Limb (tissue), 2 donors: ENCODE measurements at regions not wholly inside any gene's neighbourhood (a gene's known extent, or its start where the extent isn't known, plus 50 kb on each side); places are given as distances from the start of the nearest gene placed in this dataset.

Experiments used
- DNase-seq, 2 donors: peaks; one replicate each; pipeline ENCODE4 v3.0.0-alpha.2; 2016; ENCODE audit errors: extremely low spot score in 2 of 2

DNA sequence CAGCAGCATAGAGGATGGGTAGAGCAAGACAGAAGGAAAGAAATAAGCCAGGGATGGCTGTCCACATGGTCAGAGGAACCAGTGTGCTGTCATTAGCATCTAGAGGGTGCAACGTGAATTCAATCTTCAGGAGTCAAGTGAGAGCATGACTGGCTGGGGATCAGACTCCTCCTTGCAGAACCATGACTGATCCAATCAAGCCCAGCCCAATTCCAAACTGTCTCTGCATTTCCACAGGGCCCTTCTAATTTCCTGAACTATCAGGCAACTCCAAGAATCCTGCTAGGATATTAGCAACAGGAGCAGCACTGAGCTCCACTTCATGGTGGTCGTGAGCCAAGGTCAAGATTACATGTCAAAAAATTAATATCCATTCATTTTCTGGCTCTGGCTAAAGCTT lies 166.8 kb upstream of the CAMK1G start:
- no peak for DNase-seq

DNA sequence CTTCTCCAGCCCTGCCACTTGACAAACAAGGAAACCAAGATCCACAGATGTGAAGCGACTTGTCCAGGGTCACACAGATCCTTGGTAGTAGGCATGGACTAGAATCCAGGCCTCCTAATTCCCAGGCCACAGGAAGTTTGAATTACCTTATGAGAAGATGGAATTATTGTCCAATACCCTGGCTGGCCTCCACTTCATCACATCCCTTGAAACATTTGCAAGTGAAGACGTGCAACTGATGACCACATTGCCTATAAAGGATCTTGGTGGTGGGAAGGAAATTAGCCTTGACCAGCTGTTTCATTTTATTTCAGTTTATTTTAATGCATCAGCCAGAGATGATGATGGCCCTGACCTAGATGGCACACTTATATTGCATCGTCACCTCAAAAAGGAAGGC lies 165.8 kb upstream of the CAMK1G start:
- DNase-seq = no peak

DNA sequence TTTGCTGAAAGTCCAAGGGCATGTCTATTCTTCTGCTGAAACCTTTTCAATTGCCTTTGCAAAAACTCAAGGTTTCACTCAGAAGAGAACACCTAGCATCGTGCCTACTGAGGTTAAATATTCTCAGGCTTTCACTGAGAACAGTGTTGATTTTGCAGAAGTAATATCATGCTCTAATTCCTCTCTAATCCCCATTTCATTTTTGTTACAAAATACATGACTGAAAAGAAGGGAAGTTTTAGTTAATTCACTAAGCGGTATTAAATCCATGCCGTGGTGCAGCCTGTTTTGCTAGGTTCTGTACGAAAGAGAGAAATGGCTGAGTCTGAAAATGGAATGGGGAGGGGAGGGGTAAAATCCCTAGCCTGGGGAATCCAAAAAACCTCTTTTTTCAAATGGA lies 163.2 kb upstream of the CAMK1G start:
- DNase-seq = no peak

GRCh38 chr1:209421186-209421585 lies 162.3 kb upstream of the CAMK1G start:
- no peak for DNase-seq

DNA sequence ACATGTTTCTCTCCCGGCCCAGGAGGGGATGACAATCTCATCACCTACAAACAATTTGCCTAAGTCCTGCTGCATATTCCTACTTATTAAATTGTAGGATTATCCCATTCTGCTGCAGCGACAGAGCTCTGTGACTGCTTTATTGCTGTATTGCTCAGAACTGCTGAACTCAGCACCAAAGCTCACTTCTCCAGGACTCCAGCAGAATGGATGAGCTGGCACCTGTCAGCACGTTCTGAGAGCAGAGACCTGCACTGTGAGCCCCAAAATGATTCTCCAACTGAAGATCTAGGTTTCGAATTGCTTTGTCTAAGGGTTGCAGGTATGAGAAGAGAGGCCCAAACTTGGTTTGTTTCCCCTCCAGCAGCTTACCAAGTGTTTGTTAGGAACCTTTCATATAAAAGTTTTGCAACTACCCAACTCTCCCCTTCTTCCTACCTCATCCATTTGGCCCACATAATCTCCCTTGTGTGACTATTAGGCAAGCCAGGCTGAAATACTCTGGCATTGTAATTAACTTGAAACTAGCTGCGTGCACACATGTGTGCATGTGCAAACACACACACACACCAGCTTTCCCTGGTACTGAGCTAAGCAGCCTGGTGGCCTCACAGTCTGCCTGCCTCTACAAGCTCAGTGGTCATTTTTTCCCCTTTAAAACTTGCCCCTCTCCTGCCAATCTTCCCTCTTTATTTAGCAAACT lies 161.4 kb upstream of the CAMK1G start:
- DNase-seq = no peak

GRCh38 chr1:209425959-209426358 lies 157.6 kb upstream of the CAMK1G start:
- no peak for DNase-seq

DNA sequence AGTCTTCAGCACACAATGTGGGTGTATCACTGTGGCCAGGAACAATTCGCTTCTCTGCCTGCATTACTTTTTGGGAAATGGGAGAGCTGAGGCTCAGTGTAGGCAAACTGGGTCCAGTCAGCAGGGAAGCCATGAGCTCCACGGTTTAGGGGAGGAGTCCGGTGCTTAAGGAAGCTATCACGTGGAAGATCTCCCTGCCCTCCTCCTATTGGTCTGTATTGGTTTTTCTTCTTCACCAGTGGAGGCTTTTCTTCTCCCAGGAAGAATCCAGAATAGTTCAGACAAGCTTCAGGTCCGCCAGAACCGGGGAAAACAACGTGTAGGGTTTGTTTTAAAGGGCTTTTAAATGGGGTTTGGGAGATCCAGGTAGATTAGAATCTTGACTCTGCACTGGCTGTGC lies 156.2 kb upstream of the CAMK1G start:
- no peak for DNase-seq

- DNase-seq = no peak
Observed at GRCh38 chr1:209427811-209428210, 155.7 kb upstream of the CAMK1G start.

- DNase-seq = no peak
Observed at GRCh38 chr1:209428241-209428921, 155.1 kb upstream of the CAMK1G start.

- DNase-seq = no peak
Observed at GRCh38 chr1:209429611-209430010, 153.9 kb upstream of the CAMK1G start.

GRCh38 chr1:209430107-209430506 lies 153.4 kb upstream of the CAMK1G start:
- no peak for DNase-seq

DNA sequence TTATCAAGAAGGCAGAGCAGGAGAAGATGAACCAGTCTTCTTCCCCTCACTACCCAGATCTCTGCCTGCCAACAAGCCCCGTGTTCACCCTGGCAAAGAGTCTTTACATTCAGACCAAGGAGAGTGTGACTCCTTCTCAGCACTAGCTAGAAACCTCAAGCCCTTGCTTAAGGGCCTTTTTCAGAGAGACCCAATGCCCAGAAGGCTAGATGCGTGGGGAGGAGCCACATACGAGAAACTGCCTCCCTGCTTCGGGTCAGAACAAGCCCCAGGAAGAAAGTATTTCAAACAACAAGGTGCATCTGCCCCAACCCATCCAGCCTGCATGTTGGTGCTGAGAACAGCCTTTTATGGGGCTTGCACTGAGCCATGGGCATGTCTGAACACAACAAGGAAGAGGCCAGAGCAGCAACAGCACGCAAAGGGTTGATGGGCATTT lies 152.7 kb upstream of the CAMK1G start:
- DNase-seq = no peak

DNA sequence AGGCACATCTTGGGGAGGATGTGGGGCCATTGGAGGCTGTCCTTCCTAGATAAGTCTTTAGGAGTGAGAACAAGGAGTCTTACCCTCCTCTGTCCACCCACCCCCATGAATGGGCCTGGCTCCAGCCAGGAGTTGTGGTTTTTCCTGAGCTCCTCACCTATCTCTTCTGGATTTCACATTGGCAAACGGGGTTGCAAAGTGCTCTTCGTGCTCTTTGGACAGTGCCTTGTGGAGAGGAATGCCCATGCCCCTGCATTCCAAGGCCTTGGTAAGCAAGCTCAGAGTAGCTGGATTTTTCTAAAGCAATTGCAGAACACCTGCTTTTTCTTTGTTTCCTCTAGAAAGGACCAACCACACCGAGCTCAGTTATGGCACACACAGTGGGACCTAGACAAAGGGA lies 152.1 kb upstream of the CAMK1G start:
- DNase-seq = no peak

- no peak for DNase-seq
Observed at GRCh38 chr1:209431813-209432442, 151.6 kb upstream of the CAMK1G start.

DNA sequence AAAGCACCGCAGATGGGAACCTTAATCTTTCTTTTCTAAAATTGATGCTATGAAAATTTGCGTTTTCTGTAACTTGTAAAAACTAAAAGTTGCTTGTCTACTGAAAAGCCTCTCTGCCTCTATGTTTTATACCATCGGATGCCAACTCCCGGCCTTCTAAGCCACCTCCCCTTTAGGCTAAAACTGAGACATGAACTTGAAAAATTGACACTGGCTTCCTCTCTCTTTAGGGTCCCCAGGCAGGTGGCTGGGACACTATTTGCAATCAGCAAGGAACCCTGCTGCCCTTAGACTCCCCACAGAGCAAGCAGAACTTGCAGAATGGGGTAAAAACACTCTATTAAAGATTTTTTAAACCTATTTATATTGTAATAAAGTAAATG lies 151.1 kb upstream of the CAMK1G start:
- DNase-seq = no peak

GRCh38 chr1:209433649-209434031 lies 149.9 kb upstream of the CAMK1G start:
- DNase-seq = no peak

GRCh38 chr1:209434066-209434465 lies 149.4 kb upstream of the CAMK1G start:
- DNase-seq = no peak

DNA sequence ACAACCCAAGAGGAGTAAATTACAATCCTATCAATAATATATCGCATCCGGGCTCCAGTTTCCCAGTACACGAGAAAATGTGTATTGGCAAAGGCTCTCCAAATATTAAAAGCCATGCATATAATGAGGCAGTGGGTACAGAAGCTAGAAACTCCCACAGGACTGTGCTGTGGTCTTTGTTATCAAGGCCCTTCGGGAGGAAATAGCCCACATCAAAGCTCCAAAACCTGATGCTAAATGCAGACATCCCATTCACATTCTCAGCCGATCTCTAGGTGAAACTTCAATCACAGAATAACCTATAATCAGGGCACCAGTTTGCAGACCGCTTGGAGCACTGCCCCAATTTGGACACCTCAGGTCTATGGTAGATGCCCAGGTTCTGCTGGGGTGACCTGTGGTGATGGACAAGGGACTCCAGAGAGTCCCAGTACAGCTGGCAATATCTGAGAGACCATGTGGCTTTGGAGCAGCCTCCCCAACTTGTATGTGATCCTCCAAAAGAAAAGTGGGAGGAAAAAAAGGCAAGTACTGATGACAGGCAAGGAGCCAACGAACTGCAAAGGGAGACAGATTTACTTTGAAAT lies 148.8 kb upstream of the CAMK1G start:
- no peak for DNase-seq

GRCh38 chr1:209435654-209436566 lies 147.6 kb upstream of the CAMK1G start:
- peak; percentile 61 to 87 for DNase-seq

- no peak for DNase-seq
Observed at GRCh38 chr1:209439828-209440227, 143.7 kb upstream of the CAMK1G start.

DNA sequence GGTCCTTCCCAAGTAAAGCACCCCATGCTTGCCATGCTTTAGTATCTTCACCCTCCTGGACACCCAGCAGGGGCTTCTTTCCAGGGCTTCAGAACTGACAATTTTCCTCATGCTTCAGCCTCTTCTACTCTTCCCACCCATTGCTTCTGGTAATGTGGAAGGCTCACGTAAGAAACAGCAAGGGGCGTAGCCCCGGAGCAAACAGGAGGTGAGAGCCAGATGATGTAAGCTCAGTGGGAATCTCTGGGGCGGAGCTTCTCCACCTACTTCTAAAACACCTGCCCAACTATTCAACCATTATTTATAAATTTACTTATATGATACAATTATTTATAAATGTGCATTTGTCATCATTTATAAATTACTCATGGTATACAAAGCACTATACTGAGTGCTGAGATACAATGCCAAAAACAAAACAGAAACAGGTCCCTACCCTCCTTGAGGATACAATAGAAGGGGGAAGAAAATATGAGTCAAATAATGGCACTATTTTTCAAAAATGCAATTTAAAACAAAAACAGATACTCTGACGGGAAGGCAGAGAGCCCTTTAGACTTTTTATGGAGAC lies 140.1 kb upstream of the CAMK1G start:
- DNase-seq = no peak
